ENCODE measurements at regions not wholly inside any gene's neighbourhood (a gene's known extent, or its start where the extent isn't known, plus 50 kb on each side); places are given as distances from the start of the nearest gene placed in this dataset.
A peak's percentile ranks its signal among the peaks of the same experiment; 100 is the strongest.

GRCh38 chr5:82918311-82919031 is 158.7 kb downstream of the TMEM167A start:
- Histone ChIP-seq H3K9me3 (ENCODE audit: control insufficient read depth in 2 of 3, low read length in 3 of 3) (peaks cover 0 to 10% (median 0%) of the 10 kb centered on the region in 3 experiments), H3K36me3 (ENCODE audit: control insufficient read depth in 2 of 3, insufficient read depth in 3 of 3, low read length in 3 of 3) (no peaks in the 10 kb centered on the region), H3K4me3 (ENCODE audit: low read length) (no peak overlapping the region), H3K4me1 (ENCODE audit: control insufficient read depth in 2 of 2, insufficient read depth in 2 of 2, low read length in 2 of 2) (no peaks in the 10 kb centered on the region), H3K27ac (ENCODE audit: low read depth, low read length) (no peak overlapping the region), H3K27me3 (ENCODE audit: control insufficient read depth in 2 of 2, insufficient read depth in 2 of 2, low read length in 2 of 2) (no peaks in the 10 kb centered on the region)
- Mint-ChIP-seq H3K4me1 (no peaks in the 10 kb centered on the region), H3K36me3 (peaks cover 0 to 14% (median 4%) of the 10 kb centered on the region in 5 donors), H3K27ac (no peak overlapping the region), H3K9me3 (peaks cover 0 to 38% (median 16%) of the 10 kb centered on the region in 11 donors), H3K27me3 (peaks cover 0 to 5% (median 3%) of the 10 kb centered on the region in 5 donors), H3K4me3 (no peak overlapping the region)
- no peak for ATAC-seq
- DNase-seq: no peak
- POLR2A ChIA-PET: no interaction called here
- intact Hi-C loops (cut with micrococcal nuclease): no loop called here
- CTCF ChIA-PET: no interaction called here

- ChIA-PET POLR2A (no interaction called here), CTCF (no interaction called here)
- no peak overlapping the region for H3K27ac Mint-ChIP-seq
- DNase-seq: no peak
- peaks cover 0 to under 1% (median 0%) of the 10 kb centered on the region in 7 donors for H3K4me1 Mint-ChIP-seq
- ATAC-seq: no peak
- H3K27me3 Mint-ChIP-seq: peaks cover 0 to 6% (median 4%) of the 10 kb centered on the region in 5 donors
- Histone ChIP-seq H3K4me3 (ENCODE audit: low read length) (no peak overlapping the region), H3K27me3 (ENCODE audit: control insufficient read depth in 2 of 2, insufficient read depth in 2 of 2, low read length in 2 of 2) (no peaks in the 10 kb centered on the region), H3K9me3 (ENCODE audit: control insufficient read depth in 2 of 3, low read length in 3 of 3) (peaks cover 0 to 10% (median 0%) of the 10 kb centered on the region in 3 experiments), H3K27ac (ENCODE audit: low read depth, low read length) (no peak overlapping the region), H3K36me3 (ENCODE audit: control insufficient read depth in 2 of 3, insufficient read depth in 3 of 3, low read length in 3 of 3) (no peaks in the 10 kb centered on the region), H3K4me1 (ENCODE audit: control insufficient read depth in 2 of 2, insufficient read depth in 2 of 2, low read length in 2 of 2) (no peaks in the 10 kb centered on the region)
- intact Hi-C loops (cut with micrococcal nuclease): no loop called here
- peaks cover 0 to 38% (median 16%) of the 10 kb centered on the region in 11 donors for H3K9me3 Mint-ChIP-seq
- H3K36me3 Mint-ChIP-seq: peaks cover 0 to 14% (median 4%) of the 10 kb centered on the region in 5 donors
- no peak overlapping the region for H3K4me3 Mint-ChIP-seq
These were observed 159.6 kb downstream of the TMEM167A start for GRCh38 chr5:82917584-82917983.

DNA sequence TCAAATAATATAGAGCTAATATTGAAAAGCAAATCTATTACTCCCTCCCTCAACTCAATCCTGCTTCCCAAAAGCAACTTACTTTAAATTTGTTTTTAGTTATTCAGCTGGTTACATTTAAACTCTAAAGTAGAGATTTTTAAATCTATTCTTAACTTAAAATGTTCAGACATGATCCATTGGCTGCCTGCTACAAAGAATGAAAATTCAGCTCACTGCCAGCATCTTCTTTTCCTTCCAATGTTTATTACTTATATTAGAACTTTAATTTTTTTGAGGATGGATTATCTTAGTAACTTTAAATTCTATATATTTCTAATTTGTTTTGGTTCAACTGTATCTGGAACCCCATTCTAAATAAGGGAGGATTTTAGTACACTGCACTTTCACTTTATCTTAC is 163.2 kb downstream of the TMEM167A start:
- CTCF ChIA-PET: no interaction called here
- H3K4me3 Mint-ChIP-seq: no peak overlapping the region

DNA sequence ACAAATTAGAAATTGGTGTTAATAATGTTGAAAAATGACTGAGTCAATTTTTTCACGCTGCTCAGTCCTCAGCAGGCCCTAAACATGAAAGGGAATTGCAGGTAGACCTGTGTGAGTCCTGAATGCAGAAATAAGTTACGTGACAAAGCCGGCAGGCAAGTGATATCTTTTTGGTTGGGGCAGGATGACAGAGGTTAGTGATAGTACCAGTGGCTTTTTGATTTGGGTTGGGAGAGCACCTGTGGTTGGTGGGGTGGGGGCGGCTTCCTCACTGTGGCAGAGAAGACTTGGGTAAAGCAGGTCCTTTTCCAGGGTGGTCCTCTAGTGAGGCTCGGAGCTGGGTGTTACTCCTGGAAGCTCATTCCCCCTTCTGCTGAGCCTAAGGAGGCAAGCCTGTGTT is 164.7 kb downstream of the TMEM167A start:
- CTCF ChIA-PET: no interaction called here
- H3K4me3 ChIP-seq (ENCODE audit: low read length): no peak overlapping the region
- ATAC-seq (no peak), DNase-seq (no peak)
- H3K36me3 ChIP-seq (ENCODE audit: control insufficient read depth in 2 of 3, insufficient read depth in 3 of 3, low read length in 3 of 3): no peaks in the 10 kb centered on the region
- peaks cover 0 to 10% (median 0%) of the 10 kb centered on the region in 7 donors for H3K4me1 Mint-ChIP-seq
- no peaks in the 10 kb centered on the region for H3K4me1 ChIP-seq (ENCODE audit: control insufficient read depth in 2 of 2, insufficient read depth in 2 of 2, low read length in 2 of 2)
- POLR2A ChIA-PET: no interaction called here
- no peak overlapping the region for H3K27ac ChIP-seq (ENCODE audit: low read depth, low read length)
- no peak overlapping the region for H3K27ac Mint-ChIP-seq
- no peaks in the 10 kb centered on the region for H3K27me3 ChIP-seq (ENCODE audit: control insufficient read depth in 2 of 2, insufficient read depth in 2 of 2, low read length in 2 of 2)
- H3K9me3 Mint-ChIP-seq: peaks cover 0 to 34% (median 16%) of the 10 kb centered on the region in 11 donors
- peak overlapping the region in 1 of 10 donors; percentile 1 for H3K4me3 Mint-ChIP-seq
- H3K27me3 Mint-ChIP-seq: peaks cover 0 to 29% (median 18%) of the 10 kb centered on the region in 5 donors
- intact Hi-C loops (cut with micrococcal nuclease): no loop called here
- peaks cover 0 to 14% (median 4%) of the 10 kb centered on the region in 5 donors for H3K36me3 Mint-ChIP-seq
- H3K9me3 ChIP-seq (ENCODE audit: control insufficient read depth in 2 of 3, low read length in 3 of 3): peaks cover 0 to 10% (median 0%) of the 10 kb centered on the region in 3 experiments

More for the DNA sequence above, 163.2 kb downstream of the TMEM167A start:
- ATAC-seq (no peak), DNase-seq (no peak)
- POLR2A ChIA-PET: no interaction called here
- H3K4me3 ChIP-seq (ENCODE audit: low read length): no peak overlapping the region
- peaks cover 0 to 10% (median 0%) of the 10 kb centered on the region in 3 experiments for H3K9me3 ChIP-seq (ENCODE audit: control insufficient read depth in 2 of 3, low read length in 3 of 3)
- Mint-ChIP-seq H3K27ac (no peak overlapping the region), H3K9me3 (peaks cover 0 to 41% (median 16%) of the 10 kb centered on the region in 11 donors), H3K27me3 (peaks cover 0 to 25% (median 18%) of the 10 kb centered on the region in 5 donors), H3K4me1 (peaks cover 0 to 10% (median 0%) of the 10 kb centered on the region in 7 donors), H3K36me3 (peaks cover 0 to 14% (median 4%) of the 10 kb centered on the region in 5 donors)
- no peaks in the 10 kb centered on the region for H3K27me3 ChIP-seq (ENCODE audit: control insufficient read depth in 2 of 2, insufficient read depth in 2 of 2, low read length in 2 of 2)
- no peaks in the 10 kb centered on the region for H3K4me1 ChIP-seq (ENCODE audit: control insufficient read depth in 2 of 2, insufficient read depth in 2 of 2, low read length in 2 of 2)
- no peaks in the 10 kb centered on the region for H3K36me3 ChIP-seq (ENCODE audit: control insufficient read depth in 2 of 3, insufficient read depth in 3 of 3, low read length in 3 of 3)
- H3K27ac ChIP-seq (ENCODE audit: low read depth, low read length): no peak overlapping the region
- intact Hi-C loops (cut with micrococcal nuclease): no loop called here

DNA sequence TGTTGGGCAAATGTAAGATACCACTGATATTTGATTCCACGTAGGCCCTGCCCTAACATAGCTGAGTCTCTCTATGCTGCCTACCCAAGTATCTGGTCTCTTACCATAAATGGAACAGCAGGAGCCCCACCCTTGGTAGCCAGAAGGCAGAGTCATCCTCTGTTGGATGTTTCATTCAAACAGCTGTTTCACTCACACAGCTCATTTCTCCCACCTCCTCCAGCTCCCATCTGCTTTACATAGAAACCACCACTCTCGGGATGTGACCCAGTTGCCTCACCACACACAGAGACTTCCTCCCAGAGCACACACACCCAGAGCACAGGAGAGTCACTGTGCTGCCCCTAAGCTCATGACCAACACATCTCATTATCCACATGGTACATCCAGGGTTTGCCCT is 165.3 kb downstream of the TMEM167A start:
- no peak overlapping the region for H3K27ac Mint-ChIP-seq
- DNase-seq (no peak), ATAC-seq (no peak)
- H3K9me3 Mint-ChIP-seq: peaks cover 0 to 29% (median 14%) of the 10 kb centered on the region in 11 donors
- Histone ChIP-seq H3K36me3 (ENCODE audit: control insufficient read depth in 2 of 3, insufficient read depth in 3 of 3, low read length in 3 of 3) (no peaks in the 10 kb centered on the region), H3K4me3 (ENCODE audit: low read length) (no peak overlapping the region), H3K4me1 (ENCODE audit: control insufficient read depth in 2 of 2, insufficient read depth in 2 of 2, low read length in 2 of 2) (no peaks in the 10 kb centered on the region), H3K27ac (ENCODE audit: low read depth, low read length) (no peak overlapping the region), H3K9me3 (ENCODE audit: control insufficient read depth in 2 of 3, low read length in 3 of 3) (peaks cover 0 to 10% (median 0%) of the 10 kb centered on the region in 3 experiments), H3K27me3 (ENCODE audit: control insufficient read depth in 2 of 2, insufficient read depth in 2 of 2, low read length in 2 of 2) (no peaks in the 10 kb centered on the region)
- POLR2A ChIA-PET: no interaction called here
- peak overlapping the region in 1 of 10 donors; percentile 1 for H3K4me3 Mint-ChIP-seq
- intact Hi-C loops (cut with micrococcal nuclease): no loop called here
- H3K36me3 Mint-ChIP-seq: peaks cover 0 to 14% (median 4%) of the 10 kb centered on the region in 5 donors
- H3K4me1 Mint-ChIP-seq: peaks cover 0 to 10% (median 0%) of the 10 kb centered on the region in 7 donors
- H3K27me3 Mint-ChIP-seq: peaks cover 0 to 30% (median 18%) of the 10 kb centered on the region in 5 donors
- CTCF ChIA-PET: no interaction called here

DNA sequence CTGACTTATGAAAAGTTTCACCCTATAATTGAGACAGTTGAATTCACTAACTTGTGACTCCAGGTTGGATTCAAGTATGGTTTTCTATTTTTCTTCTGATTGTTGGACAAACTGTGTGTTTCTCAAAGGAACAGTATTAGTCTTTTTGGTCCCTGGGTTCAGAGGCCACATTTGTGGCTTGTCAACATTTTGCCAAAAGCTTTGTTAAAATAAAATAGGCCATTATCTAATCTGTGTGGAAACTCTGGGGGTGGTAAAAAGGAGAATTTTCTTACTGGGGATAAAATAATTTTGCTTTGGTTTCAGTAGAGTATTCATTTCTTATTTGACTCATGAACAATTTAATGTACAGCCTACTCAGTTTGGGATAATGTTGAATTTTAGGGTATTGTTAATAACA is 166.3 kb downstream of the TMEM167A start:
- Histone ChIP-seq H3K4me3 (ENCODE audit: low read length) (no peak overlapping the region), H3K9me3 (ENCODE audit: control insufficient read depth in 2 of 3, low read length in 3 of 3) (peaks cover 0 to 4% (median 0%) of the 10 kb centered on the region in 3 experiments), H3K36me3 (ENCODE audit: control insufficient read depth in 2 of 3, insufficient read depth in 3 of 3, low read length in 3 of 3) (no peaks in the 10 kb centered on the region), H3K4me1 (ENCODE audit: control insufficient read depth in 2 of 2, insufficient read depth in 2 of 2, low read length in 2 of 2) (no peaks in the 10 kb centered on the region), H3K27ac (ENCODE audit: low read depth, low read length) (no peak overlapping the region), H3K27me3 (ENCODE audit: control insufficient read depth in 2 of 2, insufficient read depth in 2 of 2, low read length in 2 of 2) (no peaks in the 10 kb centered on the region)
- DNase-seq (no peak), ATAC-seq (no peak)
- peaks cover 0 to 18% (median 10%) of the 10 kb centered on the region in 11 donors for H3K9me3 Mint-ChIP-seq
- H3K36me3 Mint-ChIP-seq: peaks cover 0 to 10% (median 4%) of the 10 kb centered on the region in 5 donors
- intact Hi-C loops (cut with micrococcal nuclease): no loop called here
- CTCF ChIA-PET: no interaction called here
- POLR2A ChIA-PET: no interaction called here
- H3K4me3 Mint-ChIP-seq: no peak overlapping the region
- H3K27ac Mint-ChIP-seq: no peak overlapping the region
- H3K4me1 Mint-ChIP-seq: peaks cover 0 to 10% (median 0%) of the 10 kb centered on the region in 7 donors
- H3K27me3 Mint-ChIP-seq: peaks cover 2 to 34% (median 18%) of the 10 kb centered on the region in 5 donors

GRCh38 chr5:82910491-82910890 is 166.7 kb downstream of the TMEM167A start:
- intact Hi-C loops (cut with micrococcal nuclease): no loop called here
- Mint-ChIP-seq H3K9me3 (peaks cover 0 to 14% (median 7%) of the 10 kb centered on the region in 11 donors), H3K27ac (no peak overlapping the region), H3K27me3 (peaks cover 5 to 37% (median 18%) of the 10 kb centered on the region in 5 donors), H3K36me3 (peaks cover 0 to 6% (median 2%) of the 10 kb centered on the region in 5 donors), H3K4me1 (peaks cover 0 to 10% (median 0%) of the 10 kb centered on the region in 7 donors), H3K4me3 (no peak overlapping the region)
- no peak for DNase-seq
- Histone ChIP-seq H3K4me3 (ENCODE audit: low read length) (no peak overlapping the region), H3K4me1 (ENCODE audit: control insufficient read depth in 2 of 2, insufficient read depth in 2 of 2, low read length in 2 of 2) (no peaks in the 10 kb centered on the region), H3K27ac (ENCODE audit: low read depth, low read length) (no peak overlapping the region), H3K36me3 (ENCODE audit: control insufficient read depth in 2 of 3, insufficient read depth in 3 of 3, low read length in 3 of 3) (no peaks in the 10 kb centered on the region), H3K27me3 (ENCODE audit: control insufficient read depth in 2 of 2, insufficient read depth in 2 of 2, low read length in 2 of 2) (no peaks in the 10 kb centered on the region), H3K9me3 (ENCODE audit: control insufficient read depth in 2 of 3, low read length in 3 of 3) (peaks cover 0 to 3% (median 0%) of the 10 kb centered on the region in 3 experiments)
- no peak for ATAC-seq
- ChIA-PET CTCF (no interaction called here), POLR2A (no interaction called here)
